DND-41 (cell line): ENCODE measurements at regions not wholly inside any gene's neighbourhood (a gene's known extent, or its start where the extent isn't known, plus 50 kb on each side); places are given as distances from the start of the nearest gene placed in this dataset.

Experiments used
- ATAC-seq: fragments of 200-7000 bp; cut with Tn5 transposase; 3 replicates; pipeline ENCODE4 v1.9.1; 2021; ENCODE audit warnings: low read depth; ENCODE audit not compliant: insufficient read depth
- DNase-seq: peaks from one replicate; pipeline ENCODE4 v3.0.0-alpha.2; 2020
- H2AFZ ChIP-seq: 2 replicates; pipeline ENCODE4 v1.6.0; 2012; ENCODE audit warnings: low read depth, low read length
- H3K27ac ChIP-seq: 2 replicates; pipeline ENCODE4 v1.5.1; 2012; ENCODE audit warnings: low read length, inconsistent platforms
- H3K27me3 ChIP-seq: fragments of 200-600 bp; sonication (generic); 2 replicates; pipeline ENCODE4 v1.6.0; 2012; ENCODE audit warnings: low read length, mild to moderate bottlenecking, inconsistent platforms; ENCODE audit not compliant: insufficient read depth, poor library complexity
- H3K36me3 ChIP-seq: 2 replicates; pipeline ENCODE4 v1.5.1; 2012; ENCODE audit warnings: low read length, inconsistent platforms; ENCODE audit not compliant: insufficient read depth
- H3K4me1 ChIP-seq: 2 replicates; pipeline ENCODE4 v1.5.1; 2012; ENCODE audit warnings: mild to moderate bottlenecking, low read length; ENCODE audit not compliant: insufficient read depth
- H3K4me2 ChIP-seq: 2 replicates; pipeline ENCODE4 v1.6.0; 2012; ENCODE audit warnings: mild to moderate bottlenecking, moderate library complexity, low read length, inconsistent platforms; ENCODE audit not compliant: insufficient read depth
- H3K4me3 ChIP-seq, 2 experiments: fragments of 200-600 bp in 1 of 2; shearing (Covaris generic) in 1 of 2; 2 replicates each; pipeline ENCODE4 v1.5.1; 2012 to 2016; ENCODE audit warnings: inconsistent platforms in 2 of 2, low read length in 2 of 2, mild to moderate bottlenecking in 2 of 2, low read depth in 1 of 2, moderate library complexity in 1 of 2
- H3K79me2 ChIP-seq: 2 replicates; pipeline ENCODE4 v1.6.0; 2012; ENCODE audit warnings: low read length, inconsistent platforms; ENCODE audit not compliant: insufficient read depth
- H3K9ac ChIP-seq: 2 replicates; pipeline ENCODE4 v1.6.0; 2012; ENCODE audit warnings: low read depth, mild to moderate bottlenecking, inconsistent platforms, low read length, moderate library complexity
- H3K9me3 ChIP-seq: 2 replicates; pipeline ENCODE4 v1.5.1; 2012; ENCODE audit warnings: low read length, moderate library complexity, mild to moderate bottlenecking, inconsistent platforms; ENCODE audit not compliant: insufficient read depth, severe bottlenecking
- H4K20me1 ChIP-seq: 2 replicates; pipeline ENCODE4 v1.6.0; 2012; ENCODE audit warnings: low read length; ENCODE audit not compliant: insufficient read depth
- EZH2 ChIP-seq: IDR thresholded peaks from 3 replicates; pipeline ENCODE4 v1.6.1; 2012; ENCODE audit warnings: borderline replicate concordance, low read depth, mild to moderate bottlenecking, moderate library complexity, low read length, inconsistent platforms; ENCODE audit not compliant: severe bottlenecking
- TF ChIP-seq, protein P1 (sequence below): IDR thresholded peaks from 2 replicates; pipeline ENCODE4 v1.5.1; 2012; ENCODE audit warnings: borderline replicate concordance, low read length, moderate library complexity, mild to moderate bottlenecking; ENCODE audit not compliant: poor library complexity, severe bottlenecking; ENCODE audit errors: extremely low read depth

DNA sequence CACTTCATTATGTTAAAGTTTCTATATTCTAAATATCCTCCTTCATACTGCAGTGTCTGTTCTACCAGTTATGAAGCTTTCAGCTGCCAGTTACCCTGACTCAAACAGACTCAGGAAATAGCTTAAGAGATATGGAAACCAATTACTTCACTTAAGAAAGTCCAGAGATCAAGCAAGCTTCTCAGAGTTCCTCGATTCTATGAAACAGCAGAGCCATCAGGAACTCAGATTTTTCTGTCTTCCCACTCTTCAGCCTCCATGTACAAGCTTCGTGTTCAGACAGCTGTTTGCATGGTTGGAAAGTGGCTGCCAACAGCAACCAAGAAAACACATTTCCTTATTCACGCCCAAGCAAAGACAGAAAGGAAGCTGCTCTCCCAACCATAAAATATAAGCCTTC lies 216.1 kb downstream of the ACTL7B start:
- ATAC-seq, result no peak
- H3K27ac ChIP-seq, result no peak overlapping the region
- no peaks in the 10 kb centered on the region for H3K4me1 ChIP-seq
- H2AFZ ChIP-seq, result no peak overlapping the region
- H3K4me2 ChIP-seq, result no peak overlapping the region
- H4K20me1 ChIP-seq, result no peaks in the 10 kb centered on the region
- no peaks in the 10 kb centered on the region for H3K9me3 ChIP-seq
- DNase-seq, result no peak
- no peak overlapping the region for H3K9ac ChIP-seq
- H3K27me3 ChIP-seq, result peaks cover 5% of the 10 kb centered on the region
- H3K4me3 ChIP-seq, result no peak overlapping the region
- no peak for TF ChIP-seq EZH2
- TF ChIP-seq, protein P1, sequence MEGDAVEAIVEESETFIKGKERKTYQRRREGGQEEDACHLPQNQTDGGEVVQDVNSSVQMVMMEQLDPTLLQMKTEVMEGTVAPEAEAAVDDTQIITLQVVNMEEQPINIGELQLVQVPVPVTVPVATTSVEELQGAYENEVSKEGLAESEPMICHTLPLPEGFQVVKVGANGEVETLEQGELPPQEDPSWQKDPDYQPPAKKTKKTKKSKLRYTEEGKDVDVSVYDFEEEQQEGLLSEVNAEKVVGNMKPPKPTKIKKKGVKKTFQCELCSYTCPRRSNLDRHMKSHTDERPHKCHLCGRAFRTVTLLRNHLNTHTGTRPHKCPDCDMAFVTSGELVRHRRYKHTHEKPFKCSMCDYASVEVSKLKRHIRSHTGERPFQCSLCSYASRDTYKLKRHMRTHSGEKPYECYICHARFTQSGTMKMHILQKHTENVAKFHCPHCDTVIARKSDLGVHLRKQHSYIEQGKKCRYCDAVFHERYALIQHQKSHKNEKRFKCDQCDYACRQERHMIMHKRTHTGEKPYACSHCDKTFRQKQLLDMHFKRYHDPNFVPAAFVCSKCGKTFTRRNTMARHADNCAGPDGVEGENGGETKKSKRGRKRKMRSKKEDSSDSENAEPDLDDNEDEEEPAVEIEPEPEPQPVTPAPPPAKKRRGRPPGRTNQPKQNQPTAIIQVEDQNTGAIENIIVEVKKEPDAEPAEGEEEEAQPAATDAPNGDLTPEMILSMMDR, result no peak
- H3K79me2 ChIP-seq, result no peaks in the 10 kb centered on the region
- no peaks in the 10 kb centered on the region for H3K36me3 ChIP-seq

DNA sequence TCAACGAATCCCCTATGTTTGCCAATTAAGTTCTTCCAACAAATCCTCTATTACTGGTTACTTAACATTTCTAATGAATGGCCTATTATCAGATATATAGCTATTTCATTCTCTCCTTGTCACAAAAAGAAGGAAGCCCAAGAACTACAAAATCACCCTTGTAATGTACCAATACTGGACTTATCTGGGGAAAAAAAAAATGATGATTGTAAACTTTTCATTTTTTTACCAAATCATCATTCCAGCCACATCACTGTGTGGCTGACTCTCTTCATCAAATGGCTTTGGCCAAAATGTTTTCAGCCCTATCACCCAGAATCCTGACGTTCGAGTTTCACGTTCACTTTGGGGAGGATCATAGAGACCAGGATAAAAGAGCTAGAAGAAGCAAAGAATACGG lies 216.7 kb downstream of the ACTL7B start:
- no peak overlapping the region for H3K27ac ChIP-seq
- H3K4me3 ChIP-seq, result no peak overlapping the region
- peaks cover 5% of the 10 kb centered on the region for H3K27me3 ChIP-seq
- DNase-seq (no peak), ATAC-seq (no peak)
- no peak overlapping the region for H3K9ac ChIP-seq
- no peak overlapping the region for H2AFZ ChIP-seq
- H3K79me2 ChIP-seq, result no peaks in the 10 kb centered on the region
- no peaks in the 10 kb centered on the region for H3K9me3 ChIP-seq
- no peaks in the 10 kb centered on the region for H3K4me1 ChIP-seq
- TF ChIP-seq, protein P1, result no peak
- no peak for TF ChIP-seq EZH2
- no peaks in the 10 kb centered on the region for H4K20me1 ChIP-seq
- H3K4me2 ChIP-seq, result no peak overlapping the region
- H3K36me3 ChIP-seq, result no peaks in the 10 kb centered on the region

DNA sequence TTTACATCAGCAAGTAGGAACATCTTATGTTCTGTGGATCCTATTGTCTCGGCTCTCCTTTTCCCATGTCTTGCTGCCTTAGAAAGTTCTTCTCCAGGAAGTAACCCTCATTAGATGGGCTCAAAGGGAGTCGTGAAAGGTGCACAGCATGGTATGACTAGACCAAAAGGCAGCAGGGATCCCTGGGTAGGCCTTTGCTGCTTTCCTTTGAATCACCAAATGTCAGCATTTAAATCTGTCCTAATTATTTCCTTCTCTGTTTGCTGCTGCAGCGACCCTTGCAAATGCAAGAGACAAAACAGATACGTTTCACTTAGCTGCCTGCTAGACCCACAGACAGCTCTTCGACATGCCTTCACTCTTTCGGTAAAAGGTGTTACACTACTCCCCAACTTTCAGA lies 218.4 kb downstream of the ACTL7B start:
- DNase-seq, result no peak
- H3K9ac ChIP-seq, result no peak overlapping the region
- H3K4me2 ChIP-seq, result no peak overlapping the region
- TF ChIP-seq EZH2, result no peak
- TF ChIP-seq, protein P1, result no peak
- H4K20me1 ChIP-seq, result no peaks in the 10 kb centered on the region
- no peaks in the 10 kb centered on the region for H3K9me3 ChIP-seq
- no peaks in the 10 kb centered on the region for H3K36me3 ChIP-seq
- no peaks in the 10 kb centered on the region for H3K4me1 ChIP-seq
- H3K4me3 ChIP-seq, result no peak overlapping the region
- no peak overlapping the region for H2AFZ ChIP-seq
- H3K27me3 ChIP-seq, result peaks cover 5% of the 10 kb centered on the region
- ATAC-seq, result no peak
- no peak overlapping the region for H3K27ac ChIP-seq
- H3K79me2 ChIP-seq, result no peaks in the 10 kb centered on the region

DNA sequence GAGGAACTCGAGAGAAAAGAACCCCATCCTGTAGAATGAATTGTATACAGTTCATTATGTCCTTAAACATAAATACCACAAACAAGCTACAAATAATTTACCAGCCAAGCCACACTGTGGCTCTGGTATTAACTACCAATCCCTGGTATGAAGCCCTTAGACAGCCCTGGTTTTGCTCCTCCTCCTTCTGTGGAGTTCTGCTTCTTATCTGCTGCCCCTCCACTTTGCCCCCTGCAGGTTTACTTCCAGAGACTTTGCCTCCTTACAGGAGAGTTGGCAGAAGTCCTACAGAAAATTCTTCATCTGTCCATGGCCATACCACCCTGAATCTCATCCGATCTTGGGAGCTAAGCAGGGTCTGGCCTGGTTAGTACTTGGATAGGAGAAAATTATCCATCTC lies 219.8 kb downstream of the ACTL7B start:
- Histone ChIP-seq H3K27ac (no peak overlapping the region), H3K36me3 (no peaks in the 10 kb centered on the region), H3K4me2 (no peak overlapping the region), H3K4me3 (no peak overlapping the region), H4K20me1 (no peaks in the 10 kb centered on the region), H2AFZ (no peak overlapping the region), H3K9me3 (no peaks in the 10 kb centered on the region), H3K79me2 (no peaks in the 10 kb centered on the region), H3K9ac (no peak overlapping the region), H3K27me3 (peaks cover 5% of the 10 kb centered on the region), H3K4me1 (no peaks in the 10 kb centered on the region)
- TF ChIP-seq, protein P1, result no peak
- no peak for TF ChIP-seq EZH2
- ATAC-seq, result no peak
- DNase-seq, result no peak
